ENCODE measurements at regions not wholly inside any gene's neighbourhood (a gene's known extent, or its start where the extent isn't known, plus 50 kb on each side); places are given as distances from the start of the nearest gene placed in this dataset.
"Not testable (repeated sequence)": the region's sequence is repeated elsewhere in the genome, so short reads cannot be mapped to it uniquely, and the experiment has no call there.

- intact Hi-C loops (cut with DNase I); H3K4me1 ChIP-seq; ATAC-seq; H3K27me3 ChIP-seq; H3K4me3 ChIP-seq; H3K36me3 ChIP-seq; H3K27ac ChIP-seq; H3K9me3 ChIP-seq: not testable (repeated sequence)
- DNase-seq, result peak in 1 of 4 donors; percentile 22
Observed at GRCh38 chr2:91519359-91519758, 2827.9 kb downstream of the RPIA start.

- intact Hi-C loops (cut with DNase I); ATAC-seq; H3K4me1 ChIP-seq; H3K27me3 ChIP-seq; H3K9me3 ChIP-seq; H3K27ac ChIP-seq; H3K4me3 ChIP-seq; H3K36me3 ChIP-seq: not testable (repeated sequence)
- DNase-seq, result peak in 1 of 4 donors; percentile 46
Observed at GRCh38 chr2:91519914-91520313, 2828.4 kb downstream of the RPIA start.

DNA sequence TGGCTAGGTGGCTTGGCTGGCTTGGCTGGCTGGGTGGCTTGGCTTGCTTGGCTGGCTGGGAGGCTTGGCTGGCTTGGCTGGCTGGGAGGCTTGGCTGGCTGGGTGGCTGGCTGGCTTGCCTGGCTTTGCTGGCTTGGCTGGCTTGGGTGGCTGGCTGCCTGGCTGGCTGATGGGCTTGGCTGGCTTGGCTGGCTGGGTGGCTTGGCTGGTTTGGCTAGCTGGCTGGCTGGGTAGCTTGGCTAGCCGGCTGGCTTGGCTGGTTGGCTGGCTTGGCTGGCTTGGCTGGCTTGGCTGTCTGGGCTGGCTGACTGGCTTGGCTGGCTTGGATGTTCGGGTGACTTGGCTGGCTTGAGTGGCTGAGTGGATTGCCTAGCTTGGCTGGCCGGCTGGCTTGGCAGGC is 2829.1 kb downstream of the RPIA start:
- intact Hi-C loops (cut with DNase I); H3K4me3 ChIP-seq; H3K27ac ChIP-seq; H3K4me1 ChIP-seq; ATAC-seq; H3K36me3 ChIP-seq; H3K27me3 ChIP-seq; H3K9me3 ChIP-seq: not testable (repeated sequence)
- DNase-seq, result peak in 1 of 4 donors; percentile 14

- H3K9me3 ChIP-seq; ATAC-seq; H3K27ac ChIP-seq; intact Hi-C loops (cut with DNase I); H3K27me3 ChIP-seq; H3K4me3 ChIP-seq; H3K36me3 ChIP-seq; H3K4me1 ChIP-seq: not testable (repeated sequence)
- peak in 1 of 4 donors; percentile 2 for DNase-seq
Observed at GRCh38 chr2:91520972-91521535, 2829.6 kb downstream of the RPIA start.

DNA sequence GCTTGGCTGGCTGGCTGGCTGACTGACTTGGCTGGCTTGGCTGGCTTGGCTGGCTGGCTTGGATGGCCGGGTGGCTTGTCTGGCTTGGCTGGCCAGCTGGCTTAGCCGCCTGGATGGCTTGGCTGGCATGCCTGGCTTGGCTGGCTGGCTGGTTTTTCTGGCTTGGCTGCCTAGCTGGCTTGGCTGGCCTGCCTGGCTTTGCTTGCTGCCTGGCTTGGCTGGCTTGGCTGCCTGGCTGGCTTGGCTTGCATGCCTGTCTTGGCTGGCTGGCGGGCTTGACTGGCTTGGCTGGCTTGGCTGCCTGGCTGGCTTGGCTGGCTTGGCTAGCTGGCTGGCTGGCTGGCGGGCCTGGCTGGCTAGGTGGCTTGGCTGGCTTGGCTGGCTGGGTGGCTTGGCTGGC is 2830.5 kb downstream of the RPIA start:
- DNase-seq; H3K9me3 ChIP-seq; H3K27ac ChIP-seq; H3K27me3 ChIP-seq; H3K36me3 ChIP-seq; H3K4me3 ChIP-seq; ATAC-seq; intact Hi-C loops (cut with DNase I); H3K4me1 ChIP-seq: not testable (repeated sequence)

GRCh38 chr2:91522877-91523276 is 2831.4 kb downstream of the RPIA start:
- H3K4me3 ChIP-seq; H3K4me1 ChIP-seq; ATAC-seq; H3K27me3 ChIP-seq; intact Hi-C loops (cut with DNase I); DNase-seq; H3K9me3 ChIP-seq; H3K27ac ChIP-seq; H3K36me3 ChIP-seq: not testable (repeated sequence)

- DNase-seq; ATAC-seq; intact Hi-C loops (cut with DNase I): not testable (repeated sequence)
Observed at GRCh38 chr2:91523751-91524150, 2832.3 kb downstream of the RPIA start.

GRCh38 chr2:91525587-91525986 is 2834.1 kb downstream of the RPIA start:
- H3K27me3 ChIP-seq, H3K36me3 ChIP-seq: not testable (repeated sequence)

More at GRCh38 chr2:91523751-91524150, 2832.3 kb downstream of the RPIA start:
- H3K4me3 ChIP-seq, H3K9me3 ChIP-seq, H3K27ac ChIP-seq, H3K4me1 ChIP-seq, H3K36me3 ChIP-seq, H3K27me3 ChIP-seq: not testable (repeated sequence)

GRCh38 chr2:91526083-91526482 is 2834.6 kb downstream of the RPIA start:
- H3K27ac ChIP-seq; H3K27me3 ChIP-seq; H3K4me1 ChIP-seq; H3K4me3 ChIP-seq; H3K9me3 ChIP-seq; ATAC-seq; H3K36me3 ChIP-seq; intact Hi-C loops (cut with DNase I): not testable (repeated sequence)
- DNase-seq, result peak in 1 of 4 donors; percentile 24

More at GRCh38 chr2:91525587-91525986, 2834.1 kb downstream of the RPIA start:
- ATAC-seq; H3K4me3 ChIP-seq; intact Hi-C loops (cut with DNase I); H3K9me3 ChIP-seq; H3K4me1 ChIP-seq; H3K27ac ChIP-seq: not testable (repeated sequence)
- DNase-seq, result peak in 1 of 4 donors; percentile 12

DNA sequence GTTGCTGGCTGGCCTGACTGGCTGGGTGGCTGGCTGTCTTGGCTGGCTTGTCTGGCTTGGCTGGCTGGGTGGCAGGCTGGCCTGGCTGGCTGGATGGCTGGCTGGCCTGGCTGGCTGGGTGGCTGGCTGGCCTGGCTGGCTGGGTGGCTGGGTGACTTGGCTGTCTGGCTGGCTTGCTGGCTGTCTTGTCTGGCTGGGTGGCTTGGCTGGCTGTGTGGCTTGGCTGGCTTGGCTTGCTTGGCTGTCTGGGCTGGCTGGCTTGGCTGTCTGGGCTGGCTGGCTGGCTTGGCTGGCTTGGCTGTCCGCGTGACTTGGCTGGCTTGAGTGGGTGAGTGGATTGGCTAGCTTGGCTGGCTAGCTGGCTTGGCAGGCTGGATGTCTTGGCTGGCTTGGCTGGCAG is 2835.6 kb downstream of the RPIA start:
- intact Hi-C loops (cut with DNase I); ATAC-seq; H3K9me3 ChIP-seq: not testable (repeated sequence)

GRCh38 chr2:91527491-91528031 is 2836.1 kb downstream of the RPIA start:
- H3K4me3 ChIP-seq; intact Hi-C loops (cut with DNase I); H3K36me3 ChIP-seq; H3K4me1 ChIP-seq; H3K27ac ChIP-seq; H3K27me3 ChIP-seq; ATAC-seq; H3K9me3 ChIP-seq: not testable (repeated sequence)
- peak in 1 of 4 donors; percentile 84 for DNase-seq

More for the DNA sequence above, 2835.6 kb downstream of the RPIA start:
- H3K4me3 ChIP-seq, H3K27ac ChIP-seq, H3K36me3 ChIP-seq, H3K27me3 ChIP-seq, H3K4me1 ChIP-seq: not testable (repeated sequence)
- DNase-seq, result peak in 1 of 4 donors; percentile 83

DNA sequence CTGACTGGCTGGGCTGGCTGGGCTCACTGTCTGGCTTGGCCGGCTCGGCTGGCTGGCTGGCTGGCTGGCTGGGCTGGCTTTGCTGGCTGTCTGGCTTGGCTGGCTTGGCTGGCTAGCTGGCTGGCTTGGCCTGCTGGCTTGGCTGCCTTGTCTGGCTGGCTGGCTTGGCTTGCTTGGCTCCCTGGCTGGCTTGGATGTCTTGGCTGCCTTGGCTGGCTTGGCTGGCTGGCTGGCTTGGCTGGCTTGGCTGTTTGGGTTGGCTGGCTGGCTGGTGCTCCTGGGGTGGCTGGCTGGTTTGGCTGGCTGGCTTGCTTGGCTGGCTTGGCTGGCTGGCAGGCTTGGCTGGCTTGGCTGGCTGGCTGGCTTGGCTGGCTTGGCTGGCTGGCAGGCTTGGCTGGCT is 2836.9 kb downstream of the RPIA start:
- H3K4me1 ChIP-seq; H3K36me3 ChIP-seq; ATAC-seq; H3K27ac ChIP-seq; H3K27me3 ChIP-seq; intact Hi-C loops (cut with DNase I); H3K4me3 ChIP-seq; H3K9me3 ChIP-seq: not testable (repeated sequence)
- DNase-seq, result peak in 1 of 4 donors; percentile 68

- ATAC-seq; H3K36me3 ChIP-seq; intact Hi-C loops (cut with DNase I); H3K27me3 ChIP-seq; H3K4me3 ChIP-seq; H3K9me3 ChIP-seq; H3K4me1 ChIP-seq; H3K27ac ChIP-seq: not testable (repeated sequence)
- peak in 1 of 4 donors; percentile 61 for DNase-seq
Observed at GRCh38 chr2:91536109-91536508, 2844.6 kb downstream of the RPIA start.

Measured in left lung (tissue), 4 donors.